ENCODE measurements at regions not wholly inside any gene's neighbourhood (a gene's known extent, or its start where the extent isn't known, plus 50 kb on each side); places are given as distances from the start of the nearest gene placed in this dataset.

- Histone ChIP-seq H3K27me3 (no peaks in the 10 kb centered on the region), H2AFZ (no peak overlapping the region), H3K9me3 (ENCODE audit: low read depth) (no peaks in the 10 kb centered on the region), H3K79me2 (no peaks in the 10 kb centered on the region), H3K4me1 (ENCODE audit: insufficient read depth) (no peaks in the 10 kb centered on the region), H4K20me1 (ENCODE audit: insufficient read depth, poor library complexity, severe bottlenecking) (no peaks in the 10 kb centered on the region), H3K4me3 (no peak overlapping the region), H3K36me3 (replicated peaks; ENCODE audit: insufficient read depth, low read depth) (no peaks in the 10 kb centered on the region), H3K4me2 (no peak overlapping the region), H3K27ac (no peak overlapping the region), H3K9me2 (replicated peaks; ENCODE audit: insufficient read depth) (no peaks in the 10 kb centered on the region)
- TF ChIP-seq EZH2phosphoT487 (IDR thresholded peaks at IDR 0.05; ENCODE audit: low read depth, severe bottlenecking, unreplicated experiment) (no peak), EZH2 (IDR thresholded peaks at IDR 0.05; ENCODE audit: borderline replicate concordance) (no peak), CTCF (IDR thresholded peaks at IDR 0.05; ENCODE audit: poor library complexity) (no peak)
- DNase-seq (ENCODE audit: low spot score) = no peak
- WGBS (ENCODE audit: low lambda C conversion rate, missing lambda C conversion rate) = 68% methylated on average over 4 of the region's 4 CpGs
Observed at GRCh38 chr4:152209772-152210493, 326.0 kb downstream of the FBXW7 start.

DNA sequence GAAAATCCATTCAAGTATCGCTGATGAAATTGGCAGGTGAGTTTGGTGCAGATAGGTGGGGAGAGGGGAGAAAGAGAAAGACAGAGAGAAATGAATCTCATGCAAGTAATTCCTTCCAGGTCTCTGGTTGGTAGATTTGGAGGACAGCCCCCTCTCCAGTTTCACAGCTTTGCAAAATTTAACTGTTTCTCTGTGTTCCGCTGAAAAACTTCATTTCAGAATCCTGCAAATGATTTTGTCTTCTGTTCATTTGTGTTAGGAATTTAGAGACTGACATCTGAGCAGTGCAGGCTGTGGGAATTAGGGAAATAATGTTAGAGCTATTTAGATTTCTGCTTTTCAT is 328.5 kb downstream of the FBXW7 start:
- no peaks in the 10 kb centered on the region for H3K27me3 ChIP-seq
- TF ChIP-seq CTCF (IDR thresholded peaks at IDR 0.05; ENCODE audit: poor library complexity) = no peak
- no peak for TF ChIP-seq EZH2phosphoT487 (IDR thresholded peaks at IDR 0.05; ENCODE audit: low read depth, severe bottlenecking, unreplicated experiment)
- TF ChIP-seq EZH2 (IDR thresholded peaks at IDR 0.05; ENCODE audit: borderline replicate concordance) = no peak
- H3K4me2 ChIP-seq = no peak overlapping the region
- H3K4me1 ChIP-seq (ENCODE audit: insufficient read depth) = no peaks in the 10 kb centered on the region
- DNase-seq (ENCODE audit: low spot score) = no peak
- 63% methylated on average over 2 of the region's 2 CpGs for WGBS (ENCODE audit: low lambda C conversion rate, missing lambda C conversion rate)
- H3K9me2 ChIP-seq (replicated peaks; ENCODE audit: insufficient read depth) = no peaks in the 10 kb centered on the region
- no peaks in the 10 kb centered on the region for H3K36me3 ChIP-seq (replicated peaks; ENCODE audit: insufficient read depth, low read depth)
- H2AFZ ChIP-seq = no peak overlapping the region
- no peak overlapping the region for H3K4me3 ChIP-seq
- H3K9me3 ChIP-seq (ENCODE audit: low read depth) = no peaks in the 10 kb centered on the region
- no peaks in the 10 kb centered on the region for H3K79me2 ChIP-seq
- H4K20me1 ChIP-seq (ENCODE audit: insufficient read depth, poor library complexity, severe bottlenecking) = no peaks in the 10 kb centered on the region
- H3K27ac ChIP-seq = no peak overlapping the region

GRCh38 chr4:152206646-152207377 is 329.1 kb downstream of the FBXW7 start:
- Histone ChIP-seq H3K27ac (no peak overlapping the region), H3K4me2 (no peak overlapping the region), H3K9me3 (ENCODE audit: low read depth) (no peaks in the 10 kb centered on the region), H3K4me1 (ENCODE audit: insufficient read depth) (no peaks in the 10 kb centered on the region), H3K4me3 (no peak overlapping the region), H4K20me1 (ENCODE audit: insufficient read depth, poor library complexity, severe bottlenecking) (no peaks in the 10 kb centered on the region), H3K9me2 (replicated peaks; ENCODE audit: insufficient read depth) (no peaks in the 10 kb centered on the region), H3K27me3 (no peaks in the 10 kb centered on the region), H3K36me3 (replicated peaks; ENCODE audit: insufficient read depth, low read depth) (no peaks in the 10 kb centered on the region), H3K79me2 (no peaks in the 10 kb centered on the region), H2AFZ (no peak overlapping the region)
- no peak for TF ChIP-seq EZH2 (IDR thresholded peaks at IDR 0.05; ENCODE audit: borderline replicate concordance)
- TF ChIP-seq EZH2phosphoT487 (IDR thresholded peaks at IDR 0.05; ENCODE audit: low read depth, severe bottlenecking, unreplicated experiment) = no peak
- TF ChIP-seq CTCF (IDR thresholded peaks at IDR 0.05; ENCODE audit: poor library complexity) = no peak
- 71% methylated on average over 8 of the region's 8 CpGs for WGBS (ENCODE audit: low lambda C conversion rate, missing lambda C conversion rate)
- no peak for DNase-seq (ENCODE audit: low spot score)

All from hepatocyte (in vitro differentiated cells).